ENCODE measurements at regions not wholly inside any gene's neighbourhood (a gene's known extent, or its start where the extent isn't known, plus 50 kb on each side); places are given as distances from the start of the nearest gene placed in this dataset.

GRCh38 chr10:121096617-121097431 is 245.7 kb downstream of the WDR11 start:
- TF ChIP-seq CTCF (IDR thresholded peaks at IDR 0.05) = no peak
- TF ChIP-seq POLR2A (IDR thresholded peaks at IDR 0.05) = no peak

All from thyroid gland (tissue), 4 donors.